Peyer's patch (tissue), 4 donors: ENCODE measurements at regions not wholly inside any gene's neighbourhood (a gene's known extent, or its start where the extent isn't known, plus 50 kb on each side); places are given as distances from the start of the nearest gene placed in this dataset.

ENCODE experiments used
- DNase-seq, 3 donors: peaks; one replicate each; pipeline ENCODE4 v3.0.0-alpha.2; 2017 to 2019
- H3K27ac ChIP-seq, 4 donors: fragments of 200-600 bp; sonication (generic); one replicate each; pipeline ENCODE4 v1.5.1; 2016 to 2019
- H3K27me3 ChIP-seq, 2 donors: fragments of 200-600 bp; sonication (generic); one replicate each; pipeline ENCODE4 v1.5.1; 2019
- H3K36me3 ChIP-seq, 3 donors: fragments of 200-600 bp; sonication (generic); one replicate each; pipeline ENCODE4 v1.5.1; 2016 to 2019
- H3K4me1 ChIP-seq, 4 donors: fragments of 200-600 bp; sonication (generic); one replicate each; pipeline ENCODE4 v1.5.1; 2016 to 2019
- H3K4me3 ChIP-seq, 4 donors: fragments of 200-600 bp; sonication (generic); 1 replicate in 3 of 4; 2 replicates in 1 of 4; pipeline ENCODE4 v1.5.1; 2016 to 2019; ENCODE audit warnings: mild to moderate bottlenecking in 1 of 4
- H3K9me3 ChIP-seq, 4 donors: fragments of 200-600 bp; sonication (generic); one replicate each; pipeline ENCODE4 v1.5.1; 2016 to 2019; ENCODE audit warnings: mild to moderate bottlenecking in 1 of 4
- POLR2A ChIP-seq, 2 donors: fragments of 450-650 bp; IDR thresholded peaks; one replicate each; pipeline ENCODE4 v1.5.1; 2017; ENCODE audit warnings: antibody characterized with exemption in 2 of 2, mild to moderate bottlenecking in 2 of 2, moderate library complexity in 2 of 2
- TF ChIP-seq, protein P1 (sequence below), 6 experiments: fragments of 450-650 bp in 4 of 6; fragments of 200-600 bp in 2 of 6; sonication (generic) in 1 of 6; IDR thresholded peaks; one replicate each; pipeline ENCODE4 v1.5.1; 2017 to 2019; ENCODE audit warnings: antibody characterized with exemption in 6 of 6, mild to moderate bottlenecking in 3 of 6, moderate library complexity in 1 of 6

DNA sequence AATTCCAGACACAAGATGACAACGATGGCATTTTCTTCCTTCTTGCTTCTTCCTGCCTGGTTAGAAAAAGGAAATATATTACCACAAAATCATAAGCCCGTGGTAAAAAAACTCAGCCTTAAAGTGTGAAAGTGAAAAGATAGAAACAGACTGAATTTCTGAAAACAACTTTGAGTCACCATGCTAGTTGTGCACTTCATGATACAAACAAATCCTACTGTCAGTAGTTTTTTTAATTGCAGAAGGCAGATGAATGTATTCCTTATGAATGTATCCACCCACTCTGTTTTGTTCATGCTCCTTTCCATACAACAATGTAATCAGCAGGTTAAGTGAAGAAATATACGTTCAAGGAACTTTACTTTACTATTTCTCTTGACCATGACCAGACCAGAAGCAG is 1144.7 kb downstream of the OTOL1 start:
- no peak for DNase-seq
- Histone ChIP-seq H3K27ac (no peak overlapping the region), H3K27me3 (no peaks in the 10 kb centered on the region), H3K36me3 (no peaks in the 10 kb centered on the region), H3K4me3 (no peak overlapping the region), H3K9me3 (no peaks in the 10 kb centered on the region), H3K4me1 (no peaks in the 10 kb centered on the region)
- TF ChIP-seq POLR2A (IDR thresholded peaks at IDR 0.05) = no peak
- TF ChIP-seq, protein P1, sequence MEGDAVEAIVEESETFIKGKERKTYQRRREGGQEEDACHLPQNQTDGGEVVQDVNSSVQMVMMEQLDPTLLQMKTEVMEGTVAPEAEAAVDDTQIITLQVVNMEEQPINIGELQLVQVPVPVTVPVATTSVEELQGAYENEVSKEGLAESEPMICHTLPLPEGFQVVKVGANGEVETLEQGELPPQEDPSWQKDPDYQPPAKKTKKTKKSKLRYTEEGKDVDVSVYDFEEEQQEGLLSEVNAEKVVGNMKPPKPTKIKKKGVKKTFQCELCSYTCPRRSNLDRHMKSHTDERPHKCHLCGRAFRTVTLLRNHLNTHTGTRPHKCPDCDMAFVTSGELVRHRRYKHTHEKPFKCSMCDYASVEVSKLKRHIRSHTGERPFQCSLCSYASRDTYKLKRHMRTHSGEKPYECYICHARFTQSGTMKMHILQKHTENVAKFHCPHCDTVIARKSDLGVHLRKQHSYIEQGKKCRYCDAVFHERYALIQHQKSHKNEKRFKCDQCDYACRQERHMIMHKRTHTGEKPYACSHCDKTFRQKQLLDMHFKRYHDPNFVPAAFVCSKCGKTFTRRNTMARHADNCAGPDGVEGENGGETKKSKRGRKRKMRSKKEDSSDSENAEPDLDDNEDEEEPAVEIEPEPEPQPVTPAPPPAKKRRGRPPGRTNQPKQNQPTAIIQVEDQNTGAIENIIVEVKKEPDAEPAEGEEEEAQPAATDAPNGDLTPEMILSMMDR (IDR thresholded peaks at IDR 0.05) = no peak

DNA sequence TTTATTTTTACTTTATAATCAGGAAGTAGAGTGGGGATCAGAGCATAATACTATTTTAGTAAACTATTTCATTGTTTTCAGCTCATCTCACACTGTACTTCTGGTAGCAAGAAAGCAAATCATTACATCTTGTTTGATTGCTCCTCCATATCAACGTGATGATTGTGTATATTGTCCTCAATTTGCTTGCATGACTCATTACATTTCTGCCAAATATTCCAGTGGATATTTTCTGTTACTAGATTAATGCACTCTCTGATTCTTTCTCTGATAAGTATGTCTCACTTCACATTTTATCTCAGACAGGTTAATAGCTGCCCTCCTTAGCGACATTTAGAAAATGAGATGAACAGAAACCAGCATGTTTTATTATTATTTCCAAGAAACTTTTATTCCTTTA is 1145.3 kb downstream of the OTOL1 start:
- TF ChIP-seq, protein P1 (IDR thresholded peaks at IDR 0.05) = no peak
- TF ChIP-seq POLR2A (IDR thresholded peaks at IDR 0.05) = no peak
- Histone ChIP-seq H3K27ac (no peak overlapping the region), H3K4me3 (no peak overlapping the region), H3K9me3 (no peaks in the 10 kb centered on the region), H3K36me3 (no peaks in the 10 kb centered on the region), H3K27me3 (no peaks in the 10 kb centered on the region), H3K4me1 (no peaks in the 10 kb centered on the region)
- no peak for DNase-seq

DNA sequence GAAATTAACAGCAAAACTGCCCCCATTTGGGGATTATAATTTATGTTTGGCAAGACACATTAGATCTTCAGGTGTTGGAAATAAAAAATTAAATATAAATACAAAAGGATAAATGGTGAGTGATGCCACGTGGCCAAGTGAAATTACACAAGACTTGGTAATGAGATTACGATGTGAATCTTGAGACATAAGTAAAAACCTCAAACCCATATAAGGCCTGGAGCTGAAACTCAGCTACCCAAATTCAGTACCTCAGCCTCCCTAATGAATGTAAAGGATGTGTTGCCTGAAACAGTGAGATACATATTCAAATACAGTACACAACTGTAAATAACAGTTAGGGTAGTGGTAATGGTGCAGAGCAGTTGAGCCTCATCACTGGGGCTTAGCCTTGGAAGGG is 1146.6 kb downstream of the OTOL1 start:
- no peaks in the 10 kb centered on the region for H3K9me3 ChIP-seq
- no peaks in the 10 kb centered on the region for H3K27me3 ChIP-seq
- H3K4me3 ChIP-seq = no peak overlapping the region
- no peak overlapping the region for H3K27ac ChIP-seq
- TF ChIP-seq, protein P1 (IDR thresholded peaks at IDR 0.05) = no peak
- no peak for TF ChIP-seq POLR2A (IDR thresholded peaks at IDR 0.05)
- no peaks in the 10 kb centered on the region for H3K4me1 ChIP-seq
- H3K36me3 ChIP-seq = no peaks in the 10 kb centered on the region
- DNase-seq = no peak

GRCh38 chr3:162647321-162647720 is 1150.7 kb downstream of the OTOL1 start:
- H3K27me3 ChIP-seq = no peaks in the 10 kb centered on the region

DNA sequence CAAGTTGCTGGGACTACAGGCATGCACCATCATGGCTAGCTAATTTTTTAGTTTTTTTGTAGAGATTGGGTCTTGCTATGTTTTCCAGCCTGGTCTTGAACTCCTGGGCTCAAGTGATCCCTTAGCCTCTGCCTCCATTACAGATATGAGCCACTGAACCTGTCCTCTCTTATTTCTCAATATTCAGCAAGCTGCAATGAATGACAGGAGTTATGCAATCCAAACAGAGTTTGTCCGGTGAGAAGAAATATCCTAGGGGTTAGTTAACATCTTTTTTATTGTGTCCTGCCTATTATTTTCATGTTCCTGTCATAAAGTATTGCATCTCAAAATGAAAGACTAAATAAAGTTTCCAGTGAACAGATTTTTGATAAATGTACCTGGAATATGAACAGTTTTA is 1161.4 kb downstream of the OTOL1 start:
- no peak for TF ChIP-seq POLR2A (IDR thresholded peaks at IDR 0.05)
- TF ChIP-seq, protein P1 (IDR thresholded peaks at IDR 0.05) = no peak

More at GRCh38 chr3:162647321-162647720, 1150.7 kb downstream of the OTOL1 start:
- no peak overlapping the region for H3K4me3 ChIP-seq
- no peaks in the 10 kb centered on the region for H3K4me1 ChIP-seq
- TF ChIP-seq, protein P1 (IDR thresholded peaks at IDR 0.05) = no peak
- no peak for TF ChIP-seq POLR2A (IDR thresholded peaks at IDR 0.05)
- peaks cover 0 to 2% (median 0%) of the 10 kb centered on the region in 4 donors for H3K9me3 ChIP-seq
- H3K36me3 ChIP-seq = no peaks in the 10 kb centered on the region
- no peak overlapping the region for H3K27ac ChIP-seq
- DNase-seq = no peak

More for the DNA sequence above, 1161.4 kb downstream of the OTOL1 start:
- no peak for DNase-seq
- Histone ChIP-seq H3K4me3 (no peak overlapping the region), H3K27ac (no peak overlapping the region), H3K4me1 (no peaks in the 10 kb centered on the region), H3K9me3 (no peaks in the 10 kb centered on the region), H3K27me3 (no peaks in the 10 kb centered on the region), H3K36me3 (no peaks in the 10 kb centered on the region)
